Neural cell (in vitro differentiated cells): ENCODE measurements at regions not wholly inside any gene's neighbourhood (a gene's known extent, or its start where the extent isn't known, plus 50 kb on each side); places are given as distances from the start of the nearest gene placed in this dataset.

Source experiments
- H2AFZ ChIP-seq: fragments of 200-600, 300-800 bp; sonication (generic), shearing (Covaris generic); 2 replicates; pipeline ENCODE4 v1.6.0; 2014; ENCODE audit warnings: low read depth, mild to moderate bottlenecking, antibody characterized with exemption, low read length, moderate library complexity
- H3F3A ChIP-seq: fragments of 200-600 bp; shearing (Covaris generic); 2 replicates; pipeline ENCODE4 v1.6.1; 2016; ENCODE audit warnings: mild to moderate bottlenecking, moderate library complexity, mixed read lengths, antibody characterized with exemption, low read length; ENCODE audit not compliant: insufficient read depth, poor library complexity, severe bottlenecking
- H3K27ac ChIP-seq: fragments of 200-600, 300-800 bp; sonication (generic), shearing (Covaris generic); 2 replicates; pipeline ENCODE4 v1.5.1; 2014; ENCODE audit warnings: mild to moderate bottlenecking, low read length, moderate library complexity
- H3K27me3 ChIP-seq: fragments of 300-800, 200-600 bp; sonication (generic), shearing (Covaris generic); 2 replicates; pipeline ENCODE4 v1.6.0; 2014; ENCODE audit warnings: mild to moderate bottlenecking, low read depth, low read length, moderate library complexity; ENCODE audit not compliant: insufficient read depth
- H3K36me3 ChIP-seq: fragments of 300-800, 200-600 bp; sonication (generic), shearing (Covaris generic); 2 replicates; pipeline ENCODE4 v1.5.1; 2014; ENCODE audit warnings: mild to moderate bottlenecking, antibody characterized with exemption, low read length, moderate library complexity; ENCODE audit not compliant: insufficient read depth
- H3K4me2 ChIP-seq: fragments of 300-800, 200-600 bp; sonication (generic), shearing (Covaris generic); 2 replicates; pipeline ENCODE4 v1.6.0; 2014; ENCODE audit warnings: mild to moderate bottlenecking, low read length
- H3K4me3 ChIP-seq: fragments of 300-800, 200-600 bp; sonication (generic), shearing (Covaris generic); 2 replicates; pipeline ENCODE4 v1.5.1; 2014; ENCODE audit warnings: mild to moderate bottlenecking, low read length, moderate library complexity
- H3K79me2 ChIP-seq: fragments of 200-600 bp; shearing (Covaris generic); replicated peaks from 2 replicates; pipeline ENCODE4 v1.6.0; 2014; ENCODE audit warnings: mild to moderate bottlenecking, low read length, moderate library complexity; ENCODE audit not compliant: insufficient read depth
- H3K9ac ChIP-seq: fragments of 300-800, 200-600 bp; sonication (generic), shearing (Covaris generic); 2 replicates; pipeline ENCODE4 v1.6.1; 2016; ENCODE audit warnings: mild to moderate bottlenecking, low read length, mixed read lengths
- H3K9me2 ChIP-seq: fragments of 200-600 bp; shearing (Covaris generic); 2 replicates; pipeline ENCODE4 v1.6.1; 2016; ENCODE audit warnings: mild to moderate bottlenecking, low read length, mixed read lengths; ENCODE audit not compliant: insufficient read depth
- H3K9me3 ChIP-seq: fragments of 200-600, 300-800 bp; sonication (generic), shearing (Covaris generic); 2 replicates; pipeline ENCODE4 v1.6.1; 2016; ENCODE audit warnings: mild to moderate bottlenecking, mixed run types, low read length, moderate library complexity, mixed read lengths
- H4K20me1 ChIP-seq: fragments of 200-600 bp; shearing (Covaris generic); 2 replicates; pipeline ENCODE4 v1.6.1; 2016; ENCODE audit warnings: mild to moderate bottlenecking, mixed run types; ENCODE audit not compliant: insufficient read depth
- EP300 ChIP-seq: fragments of 450-650 bp; conservative IDR thresholded peaks from 2 replicates; pipeline ENCODE4 v1.6.1; 2014; ENCODE audit warnings: antibody characterized with exemption, mild to moderate bottlenecking, moderate library complexity; ENCODE audit not compliant: poor library complexity, severe bottlenecking
- EZH2 ChIP-seq: fragments of 200-600, 300-800 bp; shearing (Covaris generic), sonication (generic); IDR thresholded peaks from 2 replicates; pipeline ENCODE4 v1.6.1; 2014; ENCODE audit warnings: antibody characterized with exemption, low read length, borderline replicate concordance, mild to moderate bottlenecking; ENCODE audit not compliant: insufficient read depth, poor library complexity, severe bottlenecking
- MXI1 ChIP-seq: fragments of 450-650 bp; conservative IDR thresholded peaks from 2 replicates; pipeline ENCODE4 v1.6.1; 2014; ENCODE audit warnings: antibody characterized with exemption, mild to moderate bottlenecking; ENCODE audit not compliant: poor library complexity, severe bottlenecking
- POLR2AphosphoS5 ChIP-seq: IDR thresholded peaks from 2 replicates; pipeline ENCODE4 v1.6.1; 2012
- RAD21 ChIP-seq: fragments of 450-650 bp; conservative IDR thresholded peaks from 2 replicates; pipeline ENCODE4 v1.6.1; 2014; ENCODE audit warnings: antibody characterized with exemption, mild to moderate bottlenecking, moderate library complexity
- SMC3 ChIP-seq: fragments of 450-650 bp; conservative IDR thresholded peaks from 2 replicates; pipeline ENCODE4 v1.6.1; 2014; ENCODE audit warnings: antibody characterized with exemption, mild to moderate bottlenecking, moderate library complexity; ENCODE audit not compliant: poor library complexity
- TAF1 ChIP-seq: IDR thresholded peaks from 2 replicates; pipeline ENCODE4 v1.6.1; 2012; ENCODE audit warnings: low read depth
- TF ChIP-seq, protein P1 (sequence below): fragments of 450-650 bp; IDR thresholded peaks from 2 replicates; pipeline ENCODE4 v1.5.1; 2014; ENCODE audit warnings: antibody characterized with exemption, mild to moderate bottlenecking, moderate library complexity; ENCODE audit not compliant: poor library complexity, severe bottlenecking
- TF ChIP-seq, protein P2 (sequence below): IDR thresholded peaks from 2 replicates; pipeline ENCODE4 v1.6.1; 2012; ENCODE audit warnings: borderline replicate concordance

DNA sequence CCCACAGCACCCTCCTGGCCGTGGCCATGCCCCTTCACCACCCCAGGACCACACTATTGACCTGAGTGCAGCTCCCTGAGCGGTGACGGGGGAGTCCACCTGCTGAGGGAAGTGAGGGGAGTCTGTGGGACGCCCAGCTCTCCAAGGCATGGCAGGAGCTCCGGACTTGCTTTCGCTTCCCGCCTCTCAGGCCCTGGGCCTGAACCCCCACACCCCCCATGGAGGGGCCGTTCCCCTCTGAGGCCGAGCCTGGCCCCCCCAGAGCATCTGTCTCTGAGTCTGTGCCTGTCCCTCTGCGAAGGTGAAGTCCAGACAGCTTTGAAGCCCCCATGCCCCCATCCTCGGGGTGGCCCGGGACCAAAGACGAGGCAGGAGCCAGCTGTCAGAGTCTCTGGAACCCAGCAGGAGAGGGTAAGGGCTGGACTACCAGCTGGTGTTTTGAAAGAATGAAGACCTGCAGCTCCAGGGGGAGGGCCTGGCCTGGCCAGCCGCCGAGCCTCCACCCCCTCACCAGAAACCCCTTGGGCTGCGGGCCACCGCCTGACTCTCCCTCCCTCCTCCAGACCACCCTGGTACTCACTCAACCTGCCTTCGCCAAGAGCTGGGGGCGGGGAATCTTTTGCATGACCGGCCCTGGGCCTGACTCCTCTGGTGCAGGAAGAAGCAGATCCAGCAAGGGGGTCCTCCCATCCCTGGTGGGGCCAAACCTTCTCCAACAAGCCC lies 114.0 kb downstream of the PDGFA start:
- no peak for TF ChIP-seq POLR2AphosphoS5
- TF ChIP-seq MXI1 = no peak
- no peak for TF ChIP-seq EP300
- no peak for TF ChIP-seq RAD21
- TF ChIP-seq EZH2 = no peak
- TF ChIP-seq SMC3 = no peak
- no peak for TF ChIP-seq TAF1
- TF ChIP-seq, protein P1, sequence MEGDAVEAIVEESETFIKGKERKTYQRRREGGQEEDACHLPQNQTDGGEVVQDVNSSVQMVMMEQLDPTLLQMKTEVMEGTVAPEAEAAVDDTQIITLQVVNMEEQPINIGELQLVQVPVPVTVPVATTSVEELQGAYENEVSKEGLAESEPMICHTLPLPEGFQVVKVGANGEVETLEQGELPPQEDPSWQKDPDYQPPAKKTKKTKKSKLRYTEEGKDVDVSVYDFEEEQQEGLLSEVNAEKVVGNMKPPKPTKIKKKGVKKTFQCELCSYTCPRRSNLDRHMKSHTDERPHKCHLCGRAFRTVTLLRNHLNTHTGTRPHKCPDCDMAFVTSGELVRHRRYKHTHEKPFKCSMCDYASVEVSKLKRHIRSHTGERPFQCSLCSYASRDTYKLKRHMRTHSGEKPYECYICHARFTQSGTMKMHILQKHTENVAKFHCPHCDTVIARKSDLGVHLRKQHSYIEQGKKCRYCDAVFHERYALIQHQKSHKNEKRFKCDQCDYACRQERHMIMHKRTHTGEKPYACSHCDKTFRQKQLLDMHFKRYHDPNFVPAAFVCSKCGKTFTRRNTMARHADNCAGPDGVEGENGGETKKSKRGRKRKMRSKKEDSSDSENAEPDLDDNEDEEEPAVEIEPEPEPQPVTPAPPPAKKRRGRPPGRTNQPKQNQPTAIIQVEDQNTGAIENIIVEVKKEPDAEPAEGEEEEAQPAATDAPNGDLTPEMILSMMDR = no peak
- TF ChIP-seq, protein P2, sequence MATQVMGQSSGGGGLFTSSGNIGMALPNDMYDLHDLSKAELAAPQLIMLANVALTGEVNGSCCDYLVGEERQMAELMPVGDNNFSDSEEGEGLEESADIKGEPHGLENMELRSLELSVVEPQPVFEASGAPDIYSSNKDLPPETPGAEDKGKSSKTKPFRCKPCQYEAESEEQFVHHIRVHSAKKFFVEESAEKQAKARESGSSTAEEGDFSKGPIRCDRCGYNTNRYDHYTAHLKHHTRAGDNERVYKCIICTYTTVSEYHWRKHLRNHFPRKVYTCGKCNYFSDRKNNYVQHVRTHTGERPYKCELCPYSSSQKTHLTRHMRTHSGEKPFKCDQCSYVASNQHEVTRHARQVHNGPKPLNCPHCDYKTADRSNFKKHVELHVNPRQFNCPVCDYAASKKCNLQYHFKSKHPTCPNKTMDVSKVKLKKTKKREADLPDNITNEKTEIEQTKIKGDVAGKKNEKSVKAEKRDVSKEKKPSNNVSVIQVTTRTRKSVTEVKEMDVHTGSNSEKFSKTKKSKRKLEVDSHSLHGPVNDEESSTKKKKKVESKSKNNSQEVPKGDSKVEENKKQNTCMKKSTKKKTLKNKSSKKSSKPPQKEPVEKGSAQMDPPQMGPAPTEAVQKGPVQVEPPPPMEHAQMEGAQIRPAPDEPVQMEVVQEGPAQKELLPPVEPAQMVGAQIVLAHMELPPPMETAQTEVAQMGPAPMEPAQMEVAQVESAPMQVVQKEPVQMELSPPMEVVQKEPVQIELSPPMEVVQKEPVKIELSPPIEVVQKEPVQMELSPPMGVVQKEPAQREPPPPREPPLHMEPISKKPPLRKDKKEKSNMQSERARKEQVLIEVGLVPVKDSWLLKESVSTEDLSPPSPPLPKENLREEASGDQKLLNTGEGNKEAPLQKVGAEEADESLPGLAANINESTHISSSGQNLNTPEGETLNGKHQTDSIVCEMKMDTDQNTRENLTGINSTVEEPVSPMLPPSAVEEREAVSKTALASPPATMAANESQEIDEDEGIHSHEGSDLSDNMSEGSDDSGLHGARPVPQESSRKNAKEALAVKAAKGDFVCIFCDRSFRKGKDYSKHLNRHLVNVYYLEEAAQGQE = no peak

DNA sequence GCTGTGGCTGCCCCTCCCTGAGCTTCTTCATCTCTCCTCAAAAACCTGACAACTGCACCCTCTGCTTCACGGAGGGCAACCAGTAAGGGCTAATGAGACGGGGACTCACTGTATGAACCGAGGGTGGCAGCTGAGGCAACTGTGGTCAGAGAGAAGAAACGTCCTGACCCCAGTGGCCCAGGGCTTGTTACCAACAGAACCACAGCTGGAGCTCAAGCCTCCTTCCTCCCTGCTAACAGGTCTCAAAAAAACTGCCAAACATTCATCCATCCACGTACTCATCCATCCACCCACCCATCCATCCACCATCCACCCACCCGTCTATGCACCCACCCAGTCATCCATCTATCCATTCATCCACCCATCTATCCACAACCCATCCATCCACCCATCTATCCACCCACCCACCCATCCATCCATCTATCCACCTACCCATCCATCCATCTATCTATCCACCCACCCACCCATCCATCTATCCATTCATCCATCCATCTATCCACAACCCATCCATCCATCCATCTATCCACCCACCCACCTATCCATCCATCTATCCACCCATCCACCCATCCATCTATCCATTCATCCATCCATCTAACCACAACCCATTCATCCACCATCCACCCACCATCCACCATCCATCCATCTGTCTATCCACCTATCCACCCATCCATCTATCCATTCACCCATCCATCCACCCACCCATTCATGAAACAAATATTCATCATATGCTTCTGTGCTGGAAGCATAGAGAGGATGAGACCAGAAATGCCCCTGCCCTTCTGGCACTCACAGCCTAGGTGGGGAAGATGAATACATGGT lies 111.7 kb downstream of the PDGFA start:
- Histone ChIP-seq H3K79me2 (no peaks in the 10 kb centered on the region), H3K27me3 (no peaks in the 10 kb centered on the region), H2AFZ (no peak overlapping the region), H3K9me2 (no peaks in the 10 kb centered on the region), H3K9ac (no peak overlapping the region), H3K4me2 (no peak overlapping the region), H3K9me3 (no peaks in the 10 kb centered on the region), H3K36me3 (no peaks in the 10 kb centered on the region), H4K20me1 (no peaks in the 10 kb centered on the region), H3K27ac (no peak overlapping the region), H3K4me3 (no peak overlapping the region), H3F3A (no peaks in the 10 kb centered on the region)
- TF ChIP-seq SMC3 (no peak), EZH2 (no peak), RAD21 (no peak), MXI1 (no peak)
- TF ChIP-seq, protein P2 = no peak

More for the DNA sequence above, 114.0 kb downstream of the PDGFA start:
- no peak overlapping the region for H2AFZ ChIP-seq
- H3K27me3 ChIP-seq = no peaks in the 10 kb centered on the region
- H3K27ac ChIP-seq = no peak overlapping the region
- H4K20me1 ChIP-seq = no peaks in the 10 kb centered on the region
- H3F3A ChIP-seq = no peaks in the 10 kb centered on the region
- no peaks in the 10 kb centered on the region for H3K36me3 ChIP-seq
- no peaks in the 10 kb centered on the region for H3K79me2 ChIP-seq
- no peak overlapping the region for H3K4me3 ChIP-seq
- no peaks in the 10 kb centered on the region for H3K9me3 ChIP-seq
- H3K4me2 ChIP-seq = no peak overlapping the region
- H3K9ac ChIP-seq = no peak overlapping the region
- H3K9me2 ChIP-seq = no peaks in the 10 kb centered on the region
